Retinal pigment epithelial cell (primary cell): ENCODE measurements at regions not wholly inside any gene's neighbourhood (a gene's known extent, or its start where the extent isn't known, plus 50 kb on each side); places are given as distances from the start of the nearest gene placed in this dataset.
"Not testable (repeated sequence)": the region's sequence is repeated elsewhere in the genome, so short reads cannot be mapped to it uniquely, and the experiment has no call there.

Experiments used
- DNase-seq: peaks from one replicate; pipeline ENCODE4 v3.0.0-alpha.2; 2010; ENCODE audit warnings: low read depth
- H3K4me3 ChIP-seq: 2 replicates; pipeline ENCODE4 v1.5.1; 2011; ENCODE audit warnings: mild to moderate bottlenecking, low read length, control low read depth, moderate library complexity
- CTCF ChIP-seq: conservative IDR thresholded peaks from 2 replicates; pipeline ENCODE4 v1.5.1; 2011; ENCODE audit warnings: low read depth, low read length, control low read depth, inconsistent platforms

GRCh38 chrX:81392396-81392795 lies 190.5 kb downstream of the SH3BGRL start:
- no peak overlapping the region for H3K4me3 ChIP-seq
- no peak for TF ChIP-seq CTCF
- no peak for DNase-seq

GRCh38 chrX:81405781-81406180 lies 203.9 kb downstream of the SH3BGRL start:
- DNase-seq, result no peak
- no peak overlapping the region for H3K4me3 ChIP-seq
- no peak for TF ChIP-seq CTCF

- no peak overlapping the region for H3K4me3 ChIP-seq
- no peak for TF ChIP-seq CTCF
- DNase-seq, result no peak
These were observed 209.6 kb downstream of the SH3BGRL start for GRCh38 chrX:81411517-81411916.

GRCh38 chrX:81412428-81412827 lies 210.5 kb downstream of the SH3BGRL start:
- DNase-seq, result no peak
- H3K4me3 ChIP-seq, result no peak overlapping the region
- no peak for TF ChIP-seq CTCF

GRCh38 chrX:81412857-81413256 lies 211.0 kb downstream of the SH3BGRL start:
- DNase-seq, H3K4me3 ChIP-seq: not testable (repeated sequence)

GRCh38 chrX:81414630-81415029 lies 212.7 kb downstream of the SH3BGRL start:
- no peak overlapping the region for H3K4me3 ChIP-seq
- no peak for DNase-seq
- TF ChIP-seq CTCF, result no peak
